Right atrium auricular region (tissue), 2 donors: ENCODE measurements at regions not wholly inside any gene's neighbourhood (a gene's known extent, or its start where the extent isn't known, plus 50 kb on each side); places are given as distances from the start of the nearest gene placed in this dataset.

Source experiments
- DNase-seq: peaks from one replicate; pipeline ENCODE4 v3.0.0-alpha.2; 2019; ENCODE audit warnings: low spot score
- H3K27ac ChIP-seq, 2 donors: fragments of 200-600 bp; sonication (generic); 1 replicate in 1 of 2; 2 replicates in 1 of 2; pipeline ENCODE4 v1.5.1; 2016 to 2019
- H3K27me3 ChIP-seq, 2 donors: fragments of 200-600 bp; sonication (generic); one replicate each; pipeline versions ENCODE4 v1.5.1 to v1.6.0; 2017 to 2019
- H3K36me3 ChIP-seq: fragments of 200-600 bp; sonication (generic); one replicate; pipeline ENCODE4 v1.5.1; 2016
- H3K4me1 ChIP-seq, 2 donors: fragments of 200-600 bp; sonication (generic); one replicate each; pipeline versions ENCODE4 v1.5.1 to v1.6.0; 2017 to 2019
- H3K4me3 ChIP-seq, 2 donors: fragments of 200-600 bp; sonication (generic); 1 replicate in 1 of 2; 2 replicates in 1 of 2; pipeline ENCODE4 v1.5.1; 2017 to 2019; ENCODE audit warnings: mild to moderate bottlenecking in 1 of 2, moderate library complexity in 1 of 2
- H3K9me3 ChIP-seq, 2 donors: fragments of 200-600 bp; sonication (generic); one replicate each; pipeline ENCODE4 v1.5.1; 2019
- CTCF ChIP-seq, 2 donors: fragments of 200-600 bp; sonication (generic); IDR thresholded peaks; one replicate each; pipeline ENCODE4 v1.5.1; 2019; ENCODE audit warnings: antibody characterized with exemption in 2 of 2

DNA sequence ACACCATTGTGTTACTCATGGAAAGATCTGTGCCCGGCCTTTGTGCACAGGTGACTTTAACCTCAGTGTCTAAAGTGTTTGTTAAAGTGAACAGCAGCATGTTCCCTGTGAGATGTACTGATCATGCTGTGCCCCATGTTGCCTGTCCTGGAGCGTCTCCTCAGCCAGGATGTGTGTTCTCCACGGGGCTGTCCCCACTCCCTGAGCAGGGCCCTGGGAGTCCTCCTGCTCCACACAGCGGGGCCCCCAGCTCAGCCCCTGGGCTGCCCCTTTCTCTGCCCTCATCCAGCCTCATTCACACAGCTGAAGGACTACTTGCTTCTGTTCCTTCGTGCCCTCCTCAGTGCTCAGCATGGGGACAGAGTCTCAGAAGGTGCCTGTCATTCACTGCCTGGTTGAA, 131.5 kb downstream of the SLC38A6 start:
- Histone ChIP-seq H3K27ac (no peak overlapping the region), H3K4me1 (peaks cover 0 to 17% of the 10 kb centered on the region in 2 donors), H3K4me3 (no peak overlapping the region), H3K27me3 (no peaks in the 10 kb centered on the region), H3K36me3 (no peaks in the 10 kb centered on the region), H3K9me3 (no peaks in the 10 kb centered on the region)
- DNase-seq: no peak
- TF ChIP-seq CTCF (IDR thresholded peaks at IDR 0.05): no peak

DNA sequence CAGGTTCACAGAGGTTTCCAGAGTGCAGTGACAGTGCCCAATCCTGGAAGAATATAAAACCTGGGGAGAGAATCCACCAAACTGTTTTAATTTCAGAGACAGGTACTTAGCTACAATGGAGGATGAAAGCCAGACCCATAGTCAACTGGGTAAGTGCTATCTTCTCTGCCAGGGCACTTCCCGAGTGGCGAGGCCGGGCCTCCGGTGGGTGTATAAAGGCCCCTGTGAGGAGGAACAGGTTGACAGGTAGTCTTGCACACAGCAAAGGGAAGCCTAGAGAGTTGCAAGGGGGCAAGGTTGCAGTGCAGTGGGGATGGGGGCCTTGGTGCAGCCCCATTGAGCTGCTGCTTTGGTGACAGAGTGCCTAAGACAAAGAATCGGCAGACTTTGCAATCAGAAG, 130.7 kb downstream of the SLC38A6 start:
- H3K4me1 ChIP-seq: peaks cover 0 to 24% of the 10 kb centered on the region in 2 donors
- no peak for TF ChIP-seq CTCF (IDR thresholded peaks at IDR 0.05)
- no peak overlapping the region for H3K27ac ChIP-seq
- H3K4me3 ChIP-seq: no peak overlapping the region
- DNase-seq: no peak
- H3K27me3 ChIP-seq: no peaks in the 10 kb centered on the region
- no peaks in the 10 kb centered on the region for H3K36me3 ChIP-seq
- H3K9me3 ChIP-seq: no peaks in the 10 kb centered on the region

DNA sequence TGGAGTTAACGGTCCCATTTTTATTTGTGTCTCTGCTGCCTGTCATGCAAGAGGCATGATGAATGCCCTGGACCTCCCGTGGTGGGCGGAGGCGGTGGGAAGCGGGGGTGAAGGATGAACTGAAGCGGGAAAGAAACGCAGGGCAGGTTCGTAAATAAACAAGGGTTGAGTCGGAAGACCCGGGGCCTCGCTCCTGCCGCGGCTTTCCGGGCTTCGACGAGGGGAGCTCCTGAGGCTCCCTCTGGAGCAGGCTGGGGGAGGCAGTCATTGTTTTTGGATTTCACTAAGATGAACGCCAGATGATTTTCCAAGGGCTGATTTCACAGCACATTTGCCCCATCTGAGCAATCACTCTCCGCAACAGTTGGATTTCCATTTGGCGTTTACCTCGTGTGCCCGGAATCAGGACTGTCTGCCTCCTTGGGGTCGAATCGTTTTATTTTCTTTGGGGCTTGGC, 130.2 kb downstream of the SLC38A6 start:
- no peak for TF ChIP-seq CTCF (IDR thresholded peaks at IDR 0.05)
- no peaks in the 10 kb centered on the region for H3K36me3 ChIP-seq
- no peaks in the 10 kb centered on the region for H3K27me3 ChIP-seq
- peaks cover 0 to 24% of the 10 kb centered on the region in 2 donors for H3K4me1 ChIP-seq
- no peak overlapping the region for H3K27ac ChIP-seq
- no peak overlapping the region for H3K4me3 ChIP-seq
- no peaks in the 10 kb centered on the region for H3K9me3 ChIP-seq
- DNase-seq: no peak

DNA sequence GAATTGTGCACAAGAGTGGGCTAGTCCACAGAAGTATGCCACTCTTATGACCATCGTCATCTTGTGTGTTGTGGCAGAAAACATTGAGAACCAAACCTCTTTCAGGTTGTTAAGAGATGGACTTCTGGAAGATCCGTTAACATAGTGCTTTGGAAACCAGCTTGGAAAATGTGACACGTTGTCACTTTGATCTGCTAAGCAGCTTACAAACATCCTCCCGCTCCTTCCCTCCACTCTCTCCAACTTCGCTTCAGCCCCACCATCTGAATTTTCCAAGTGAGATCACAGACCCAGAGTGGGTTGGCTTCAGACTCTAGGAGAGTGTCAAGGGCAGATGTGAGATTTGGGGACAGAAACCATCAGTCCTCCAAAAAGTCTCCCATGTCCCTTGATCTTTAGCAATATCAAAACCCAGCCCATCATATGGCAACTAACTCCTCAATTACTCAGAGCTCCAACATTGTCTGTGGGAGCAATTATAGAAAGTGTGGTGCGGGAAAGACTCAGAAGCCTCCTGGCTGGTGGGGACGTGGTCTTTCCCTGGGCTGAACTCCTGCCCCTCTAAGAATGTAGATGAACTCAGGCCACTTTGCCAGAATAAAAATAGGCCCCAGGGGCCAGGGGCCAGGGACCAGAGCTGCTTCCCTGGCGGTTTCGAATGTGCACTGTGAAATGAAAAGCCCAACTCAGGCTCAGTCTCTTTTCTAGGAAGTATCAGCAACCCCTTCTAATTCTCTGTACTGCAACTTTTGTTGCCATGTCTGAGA, 129.5 kb downstream of the SLC38A6 start:
- peaks cover 0 to 24% of the 10 kb centered on the region in 2 donors for H3K4me1 ChIP-seq
- H3K9me3 ChIP-seq: no peaks in the 10 kb centered on the region
- no peak for DNase-seq
- no peak overlapping the region for H3K27ac ChIP-seq
- H3K27me3 ChIP-seq: no peaks in the 10 kb centered on the region
- no peak overlapping the region for H3K4me3 ChIP-seq
- TF ChIP-seq CTCF (IDR thresholded peaks at IDR 0.05): no peak
- no peaks in the 10 kb centered on the region for H3K36me3 ChIP-seq

- DNase-seq: no peak
- no peaks in the 10 kb centered on the region for H3K9me3 ChIP-seq
- no peak overlapping the region for H3K4me3 ChIP-seq
- no peak overlapping the region for H3K27ac ChIP-seq
- peaks cover 0 to 25% of the 10 kb centered on the region in 2 donors for H3K4me1 ChIP-seq
- no peaks in the 10 kb centered on the region for H3K27me3 ChIP-seq
- no peaks in the 10 kb centered on the region for H3K36me3 ChIP-seq
- no peak for TF ChIP-seq CTCF (IDR thresholded peaks at IDR 0.05)
These were observed 128.2 kb downstream of the SLC38A6 start for GRCh38 chr14:61109288-61109687.
